MM.1S (cell line): ENCODE measurements at regions not wholly inside any gene's neighbourhood (a gene's known extent, or its start where the extent isn't known, plus 50 kb on each side); places are given as distances from the start of the nearest gene placed in this dataset.

Experiments
- DNase-seq: peaks from one replicate; pipeline ENCODE4 v3.0.0-alpha.2; 2015
- H2AFZ ChIP-seq: fragments of 300-600 bp; sonication (generic); 2 replicates; pipeline ENCODE4 v1.6.0; 2016; ENCODE audit warnings: antibody characterized with exemption, low read length
- H3F3A ChIP-seq: fragments of 300-600 bp; sonication (generic); 2 replicates; pipeline ENCODE4 v1.6.1; 2016; ENCODE audit warnings: mild to moderate bottlenecking, antibody characterized with exemption, low read length, moderate library complexity, mixed read lengths; ENCODE audit not compliant: insufficient read depth
- H3K27ac ChIP-seq: fragments of 300-600 bp; sonication (generic); 2 replicates; pipeline ENCODE4 v1.5.1; 2016; ENCODE audit warnings: mild to moderate bottlenecking, low read length
- H3K27me3 ChIP-seq: fragments of 300-600 bp; sonication (generic); replicated peaks from 2 replicates; pipeline ENCODE4 v1.6.0; 2016; ENCODE audit warnings: low read length; ENCODE audit not compliant: insufficient read depth
- H3K36me3 ChIP-seq: fragments of 300-600 bp; sonication (generic); replicated peaks from 2 replicates; pipeline ENCODE4 v1.6.1; 2016; ENCODE audit warnings: mild to moderate bottlenecking, low read length, mixed read lengths; ENCODE audit not compliant: insufficient read depth
- H3K4me1 ChIP-seq: fragments of 300-600 bp; sonication (generic); 2 replicates; pipeline ENCODE4 v1.6.1; 2016; ENCODE audit warnings: low read length, mixed read lengths
- H3K4me2 ChIP-seq: fragments of 300-600 bp; sonication (generic); 2 replicates; pipeline ENCODE4 v1.6.0; 2016; ENCODE audit warnings: low read depth, low read length
- H3K4me3 ChIP-seq: fragments of 300-600 bp; sonication (generic); 2 replicates; pipeline ENCODE4 v1.5.1; 2016; ENCODE audit warnings: low read length, mixed read lengths
- H3K79me2 ChIP-seq: fragments of 300-600 bp; sonication (generic); 2 replicates; pipeline ENCODE4 v1.6.1; 2016; ENCODE audit warnings: mixed run types, low read length, mixed read lengths
- H3K9ac ChIP-seq: fragments of 300-600 bp; sonication (generic); 2 replicates; pipeline ENCODE4 v1.6.1; 2016; ENCODE audit warnings: low read length, mixed read lengths
- H3K9me2 ChIP-seq: fragments of 300-600 bp; sonication (generic); replicated peaks from 2 replicates; pipeline ENCODE4 v1.6.1; 2016; ENCODE audit warnings: mild to moderate bottlenecking, low read length, mixed read lengths; ENCODE audit not compliant: insufficient read depth
- H3K9me3 ChIP-seq: fragments of 300-600 bp; sonication (generic); replicated peaks from 2 replicates; pipeline ENCODE4 v1.6.1; 2016; ENCODE audit warnings: mild to moderate bottlenecking, low read length, mixed read lengths; ENCODE audit not compliant: insufficient read depth
- H4K20me1 ChIP-seq: fragments of 300-600 bp; sonication (generic); 2 replicates; pipeline ENCODE4 v1.6.1; 2016; ENCODE audit warnings: mild to moderate bottlenecking, low read length, moderate library complexity, mixed read lengths; ENCODE audit not compliant: insufficient read depth
- EZH2 ChIP-seq: fragments of 300-600 bp; sonication (generic); optimal IDR thresholded peaks from 2 replicates; pipeline ENCODE3; 2017; ENCODE audit warnings: low read depth, mild to moderate bottlenecking, antibody characterized with exemption, low read length, mixed read lengths
- EZH2phosphoT487 ChIP-seq: fragments of 300-600 bp; sonication (generic); IDR thresholded peaks from 2 replicates; pipeline ENCODE4 v1.6.1; 2018; ENCODE audit warnings: antibody characterized with exemption, low read length
- TF ChIP-seq, protein P1 (sequence below): fragments of 300-600 bp; sonication (generic); IDR thresholded peaks from 2 replicates; pipeline ENCODE4 v1.5.1; 2016; ENCODE audit warnings: antibody characterized with exemption, low read length, mixed read lengths

DNA sequence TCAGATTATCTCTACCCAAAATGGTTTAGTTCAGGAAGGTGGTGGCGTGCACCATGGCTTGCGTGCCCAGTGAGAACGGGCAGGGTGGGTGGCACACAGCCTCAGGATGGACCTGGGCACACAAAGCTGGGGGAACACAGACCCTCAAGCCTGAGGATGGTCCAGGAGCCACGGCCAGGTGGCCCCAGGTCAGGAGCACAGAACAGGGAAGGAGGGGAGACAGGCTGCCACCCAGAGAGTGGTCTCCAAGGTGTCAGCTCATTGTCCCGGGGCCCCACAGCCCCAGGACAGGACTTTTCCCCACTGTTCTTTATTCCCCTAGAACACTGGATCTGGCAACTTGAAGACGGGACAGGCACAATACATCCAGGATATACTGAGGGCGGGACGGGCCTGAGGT, 75.6 kb upstream of the MGMT start:
- H3K36me3 ChIP-seq: no peaks in the 10 kb centered on the region
- H3K27ac ChIP-seq: no peak overlapping the region
- H3F3A ChIP-seq: no peaks in the 10 kb centered on the region
- H3K27me3 ChIP-seq: no peaks in the 10 kb centered on the region
- H3K9me3 ChIP-seq: no peaks in the 10 kb centered on the region
- H3K4me2 ChIP-seq: no peak overlapping the region
- H3K4me3 ChIP-seq: no peak overlapping the region
- no peaks in the 10 kb centered on the region for H3K79me2 ChIP-seq
- H3K9ac ChIP-seq: no peak overlapping the region
- H2AFZ ChIP-seq: no peak overlapping the region
- no peaks in the 10 kb centered on the region for H3K9me2 ChIP-seq
- no peaks in the 10 kb centered on the region for H3K4me1 ChIP-seq
- no peak for DNase-seq
- TF ChIP-seq EZH2phosphoT487 (no peak), EZH2 (no peak)
- TF ChIP-seq, protein P1, sequence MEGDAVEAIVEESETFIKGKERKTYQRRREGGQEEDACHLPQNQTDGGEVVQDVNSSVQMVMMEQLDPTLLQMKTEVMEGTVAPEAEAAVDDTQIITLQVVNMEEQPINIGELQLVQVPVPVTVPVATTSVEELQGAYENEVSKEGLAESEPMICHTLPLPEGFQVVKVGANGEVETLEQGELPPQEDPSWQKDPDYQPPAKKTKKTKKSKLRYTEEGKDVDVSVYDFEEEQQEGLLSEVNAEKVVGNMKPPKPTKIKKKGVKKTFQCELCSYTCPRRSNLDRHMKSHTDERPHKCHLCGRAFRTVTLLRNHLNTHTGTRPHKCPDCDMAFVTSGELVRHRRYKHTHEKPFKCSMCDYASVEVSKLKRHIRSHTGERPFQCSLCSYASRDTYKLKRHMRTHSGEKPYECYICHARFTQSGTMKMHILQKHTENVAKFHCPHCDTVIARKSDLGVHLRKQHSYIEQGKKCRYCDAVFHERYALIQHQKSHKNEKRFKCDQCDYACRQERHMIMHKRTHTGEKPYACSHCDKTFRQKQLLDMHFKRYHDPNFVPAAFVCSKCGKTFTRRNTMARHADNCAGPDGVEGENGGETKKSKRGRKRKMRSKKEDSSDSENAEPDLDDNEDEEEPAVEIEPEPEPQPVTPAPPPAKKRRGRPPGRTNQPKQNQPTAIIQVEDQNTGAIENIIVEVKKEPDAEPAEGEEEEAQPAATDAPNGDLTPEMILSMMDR: no peak
- no peaks in the 10 kb centered on the region for H4K20me1 ChIP-seq

DNA sequence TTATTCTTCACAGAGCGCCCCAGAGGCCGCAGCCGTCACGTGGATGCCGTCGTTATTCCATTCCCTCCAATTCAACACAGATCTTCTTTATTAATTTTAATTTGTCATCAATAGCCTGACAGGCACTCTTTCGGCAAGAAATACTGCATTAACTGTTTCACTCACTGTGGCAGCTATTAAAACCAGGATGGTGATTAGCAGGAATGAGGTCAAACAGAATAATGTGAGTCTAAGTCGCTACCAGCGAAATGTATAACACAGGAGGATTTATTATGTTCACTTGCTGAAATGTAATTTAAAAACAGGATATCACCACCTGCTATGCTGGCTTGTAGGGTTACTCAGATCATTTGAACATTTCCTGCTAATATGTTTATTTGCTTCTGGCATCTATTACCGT, 74.2 kb upstream of the MGMT start:
- H3K27ac ChIP-seq: no peak overlapping the region
- H3K4me2 ChIP-seq: no peak overlapping the region
- H4K20me1 ChIP-seq: no peaks in the 10 kb centered on the region
- H3K4me1 ChIP-seq: no peaks in the 10 kb centered on the region
- no peak overlapping the region for H3K4me3 ChIP-seq
- TF ChIP-seq EZH2phosphoT487: no peak
- no peak for TF ChIP-seq EZH2
- no peak overlapping the region for H2AFZ ChIP-seq
- H3K9ac ChIP-seq: no peak overlapping the region
- H3K9me2 ChIP-seq: no peaks in the 10 kb centered on the region
- no peaks in the 10 kb centered on the region for H3F3A ChIP-seq
- H3K36me3 ChIP-seq: no peaks in the 10 kb centered on the region
- H3K79me2 ChIP-seq: no peaks in the 10 kb centered on the region
- no peaks in the 10 kb centered on the region for H3K9me3 ChIP-seq
- H3K27me3 ChIP-seq: no peaks in the 10 kb centered on the region
- DNase-seq: no peak

DNA sequence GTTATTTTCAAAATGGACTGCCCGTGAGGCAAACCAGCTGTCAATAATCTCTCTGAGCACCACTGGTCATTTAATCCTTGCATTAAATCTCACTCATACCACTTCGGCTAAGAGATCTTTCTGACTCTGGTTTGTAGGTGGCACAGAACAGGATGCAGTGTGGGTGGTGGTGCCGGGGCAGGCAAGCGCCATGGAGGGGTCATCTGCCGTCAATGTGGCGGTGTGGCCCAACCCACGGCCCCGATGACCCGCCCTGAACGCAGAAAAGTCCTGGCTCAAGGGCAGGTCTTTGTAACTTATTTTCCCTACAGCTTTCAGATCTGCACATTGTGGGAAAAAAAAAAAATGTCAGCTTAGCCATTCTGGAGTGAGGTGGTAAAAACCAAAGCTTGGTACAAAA, 73.2 kb upstream of the MGMT start:
- Histone ChIP-seq H4K20me1 (no peaks in the 10 kb centered on the region), H3K9me2 (no peaks in the 10 kb centered on the region), H3K4me1 (no peaks in the 10 kb centered on the region), H3K27ac (no peak overlapping the region), H3K36me3 (no peaks in the 10 kb centered on the region), H3K27me3 (no peaks in the 10 kb centered on the region), H3K79me2 (no peaks in the 10 kb centered on the region), H3K9me3 (no peaks in the 10 kb centered on the region), H3K4me3 (no peak overlapping the region), H3F3A (no peaks in the 10 kb centered on the region), H2AFZ (no peak overlapping the region), H3K9ac (no peak overlapping the region), H3K4me2 (no peak overlapping the region)
- TF ChIP-seq, protein P1: no peak
- TF ChIP-seq EZH2 (no peak), EZH2phosphoT487 (no peak)
- no peak for DNase-seq

DNA sequence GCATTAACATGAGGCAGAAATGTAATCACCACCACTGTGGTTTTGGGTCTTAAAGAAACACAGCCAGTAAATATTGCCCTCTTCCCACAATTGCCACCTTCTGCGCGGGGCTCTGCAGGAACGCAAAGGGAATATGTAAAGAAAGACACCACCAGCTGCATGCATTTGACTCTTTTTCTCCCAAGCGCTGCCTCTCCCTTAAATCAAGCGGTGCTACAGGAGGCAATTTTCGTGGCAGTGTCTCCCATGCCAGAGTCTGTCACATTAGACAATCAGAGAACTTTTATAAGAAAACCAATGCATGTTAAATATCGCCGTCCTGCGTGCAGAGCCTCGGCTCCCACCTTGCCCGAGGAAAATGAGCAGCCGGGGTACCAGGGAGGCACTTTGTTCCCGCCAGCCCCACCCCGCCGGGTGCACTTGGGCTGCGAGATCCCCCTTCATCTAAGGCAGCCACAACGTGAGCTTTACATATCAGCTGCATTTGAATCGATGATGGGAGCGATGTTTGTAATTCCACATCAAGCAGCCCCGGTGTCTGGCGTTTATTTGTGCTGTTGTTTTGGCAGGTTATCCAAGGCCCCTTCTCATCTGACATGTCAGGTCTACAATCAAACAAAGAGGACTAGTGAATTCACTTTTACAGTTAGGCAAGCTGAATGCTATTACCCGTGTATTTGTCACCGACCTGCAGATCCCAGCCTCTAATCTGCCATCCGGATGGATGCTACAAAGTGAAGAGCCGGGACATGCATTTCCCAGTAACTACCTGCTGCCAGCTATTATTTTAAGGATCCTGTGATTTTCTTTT, 72.3 kb upstream of the MGMT start:
- Histone ChIP-seq H3K27me3 (no peaks in the 10 kb centered on the region), H3K36me3 (no peaks in the 10 kb centered on the region), H3K4me2 (no peak overlapping the region), H3K4me3 (no peak overlapping the region), H2AFZ (no peak overlapping the region), H3K9me3 (no peaks in the 10 kb centered on the region), H3K79me2 (no peaks in the 10 kb centered on the region), H3K9me2 (no peaks in the 10 kb centered on the region), H4K20me1 (no peaks in the 10 kb centered on the region), H3F3A (no peaks in the 10 kb centered on the region), H3K4me1 (no peaks in the 10 kb centered on the region), H3K27ac (no peak overlapping the region), H3K9ac (no peak overlapping the region)
- TF ChIP-seq, protein P1: no peak
- no peak for TF ChIP-seq EZH2phosphoT487
- TF ChIP-seq EZH2: no peak
- no peak for DNase-seq
